ENCODE measurements at regions not wholly inside any gene's neighbourhood (a gene's known extent, or its start where the extent isn't known, plus 50 kb on each side); places are given as distances from the start of the nearest gene placed in this dataset.

DNA sequence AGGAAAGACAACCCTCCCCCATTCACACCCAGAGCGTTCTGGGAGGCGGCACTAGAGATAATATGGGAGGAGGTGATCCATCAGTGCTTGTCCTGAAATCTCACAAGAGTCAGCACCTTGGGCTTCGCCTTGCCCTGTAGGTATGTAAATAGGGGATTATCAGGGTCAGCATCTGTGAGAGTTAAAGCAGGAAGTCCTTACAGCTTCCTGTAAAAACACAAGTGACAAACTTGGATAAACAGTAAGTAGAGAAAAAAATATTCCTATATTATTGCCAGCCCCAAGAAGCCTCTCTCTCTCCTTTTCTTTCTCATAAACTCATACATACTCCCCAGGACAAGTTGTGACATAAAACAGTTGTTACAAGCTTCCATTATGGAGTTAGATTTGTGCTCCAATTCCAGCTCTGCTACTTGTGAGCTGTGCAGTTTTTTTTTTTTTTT lies 187.7 kb downstream of the MAF start:
- TF ChIP-seq CTCF (IDR thresholded peaks at IDR 0.05), result no peak
- no peak for TF ChIP-seq POLR2A (IDR thresholded peaks at IDR 0.05)
- Histone ChIP-seq H3K4me3 (no peak overlapping the region), H3K27me3 (no peaks in the 10 kb centered on the region), H3K9me3 (no peaks in the 10 kb centered on the region), H3K4me1 (no peaks in the 10 kb centered on the region), H3K27ac (no peak overlapping the region), H3K36me3 (replicated peaks in 1 of 2; ENCODE audit: insufficient read depth in 1 of 2, low read depth in 2 of 2) (no peaks in the 10 kb centered on the region)
- intact Hi-C loops (cut with DNase I), result no loop called here
- 85 to 90% methylated on average over 3 of the region's 3 CpGs for WGBS, 2 donors
- no peak for ATAC-seq
- no peak for DNase-seq

- no peaks in the 10 kb centered on the region for H3K36me3 ChIP-seq (replicated peaks in 1 of 2; ENCODE audit: insufficient read depth in 1 of 2, low read depth in 2 of 2)
- intact Hi-C loops (cut with DNase I), result no loop called here
- WGBS, 2 donors, result 73 to 91% methylated on average over 4 of the region's 4 CpGs
- DNase-seq, result no peak
- no peak for ATAC-seq
- H3K4me1 ChIP-seq, result no peaks in the 10 kb centered on the region
- H3K27ac ChIP-seq, result no peak overlapping the region
- no peaks in the 10 kb centered on the region for H3K9me3 ChIP-seq
- no peak for TF ChIP-seq CTCF (IDR thresholded peaks at IDR 0.05)
- TF ChIP-seq POLR2A (IDR thresholded peaks at IDR 0.05), result no peak
- no peaks in the 10 kb centered on the region for H3K27me3 ChIP-seq
- H3K4me3 ChIP-seq, result no peak overlapping the region
Observed at GRCh38 chr16:79411805-79412204, 188.7 kb downstream of the MAF start.

DNA sequence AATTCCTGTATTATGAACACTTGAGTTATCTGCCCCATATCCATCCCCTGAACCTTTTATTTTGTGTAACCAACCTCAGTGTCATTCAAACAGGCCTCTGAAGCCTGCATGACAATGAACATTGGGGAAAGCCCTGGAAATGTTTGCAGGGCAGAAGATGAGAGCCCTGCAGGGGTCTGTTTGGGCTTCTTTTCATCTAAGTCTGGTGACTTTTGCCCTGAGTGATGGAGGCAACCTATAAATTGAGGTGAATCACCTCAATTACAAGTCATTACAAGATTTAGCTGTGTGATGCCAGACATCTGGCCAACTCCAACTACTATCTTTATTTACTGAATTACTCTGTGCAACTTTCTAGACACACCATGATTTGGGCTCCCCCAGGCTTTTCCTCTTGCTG lies 189.2 kb downstream of the MAF start:
- no peaks in the 10 kb centered on the region for H3K36me3 ChIP-seq (replicated peaks in 1 of 2; ENCODE audit: insufficient read depth in 1 of 2, low read depth in 2 of 2)
- DNase-seq, result no peak
- intact Hi-C loops (cut with DNase I), result no loop called here
- no peak for TF ChIP-seq POLR2A (IDR thresholded peaks at IDR 0.05)
- TF ChIP-seq CTCF (IDR thresholded peaks at IDR 0.05), result no peak
- H3K4me3 ChIP-seq, result no peak overlapping the region
- no peak overlapping the region for H3K27ac ChIP-seq
- no peaks in the 10 kb centered on the region for H3K27me3 ChIP-seq
- H3K4me1 ChIP-seq, result no peaks in the 10 kb centered on the region
- ATAC-seq, result no peak
- H3K9me3 ChIP-seq, result no peaks in the 10 kb centered on the region

DNA sequence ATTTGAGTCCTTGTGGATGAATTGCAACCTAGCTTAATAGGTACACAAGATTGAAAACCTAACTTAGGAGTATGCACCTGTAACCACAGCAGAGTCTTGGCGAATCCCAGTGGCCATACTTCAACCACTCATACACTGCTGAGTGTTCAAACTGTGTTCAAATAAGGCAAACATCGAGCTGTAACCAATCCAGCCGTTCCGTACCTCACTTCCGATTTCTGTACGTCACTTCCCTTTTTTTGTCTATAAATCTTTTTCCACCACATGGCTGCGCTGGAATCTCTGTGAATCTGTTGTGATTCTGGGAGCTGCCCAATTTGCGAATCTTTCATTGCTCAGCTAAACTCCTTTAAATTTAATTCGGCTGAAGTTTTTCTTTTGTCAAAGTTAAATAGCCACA lies 190.6 kb downstream of the MAF start:
- Histone ChIP-seq H3K4me3 (no peak overlapping the region), H3K36me3 (replicated peaks in 1 of 2; ENCODE audit: insufficient read depth in 1 of 2, low read depth in 2 of 2) (no peaks in the 10 kb centered on the region), H3K4me1 (no peaks in the 10 kb centered on the region), H3K9me3 (peaks cover 0 to 5% (median 0%) of the 10 kb centered on the region in 3 donors), H3K27ac (no peak overlapping the region), H3K27me3 (no peaks in the 10 kb centered on the region)
- ATAC-seq (no peak), DNase-seq (no peak)
- TF ChIP-seq CTCF (IDR thresholded peaks at IDR 0.05) (no peak), POLR2A (IDR thresholded peaks at IDR 0.05) (no peak)
- 78 to 84% methylated on average over 9 of the region's 9 CpGs for WGBS, 2 donors
- intact Hi-C loops (cut with DNase I), result no loop called here

DNA sequence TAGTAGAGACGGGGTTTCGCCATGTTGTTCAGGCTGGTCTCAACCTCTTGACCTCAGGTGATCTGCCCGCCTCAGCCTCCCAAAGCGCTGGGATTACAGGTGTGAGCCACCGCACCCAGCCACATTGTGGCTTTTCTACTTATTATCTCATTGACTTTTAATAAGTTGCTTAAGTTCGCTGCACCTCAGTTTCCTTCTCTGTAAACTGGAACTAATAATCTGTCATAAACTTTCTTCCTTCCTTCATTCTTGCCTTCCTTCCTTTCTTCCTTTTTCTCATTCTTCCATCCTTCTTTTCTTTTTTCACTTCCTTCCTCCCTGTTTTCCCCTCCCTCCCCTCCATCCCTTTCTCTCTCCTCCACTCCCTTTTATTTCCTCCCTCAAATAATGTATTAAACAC lies 192.2 kb downstream of the MAF start:
- TF ChIP-seq POLR2A (IDR thresholded peaks at IDR 0.05) (no peak), CTCF (IDR thresholded peaks at IDR 0.05) (no peak)
- no peak overlapping the region for H3K4me3 ChIP-seq
- DNase-seq (no peak), ATAC-seq (no peak)
- no peaks in the 10 kb centered on the region for H3K27me3 ChIP-seq
- WGBS, 2 donors, result 90% methylated on average over 6 of the region's 6 CpGs
- H3K9me3 ChIP-seq, result peaks cover 0 to 5% (median 0%) of the 10 kb centered on the region in 3 donors
- H3K27ac ChIP-seq, result no peak overlapping the region
- H3K4me1 ChIP-seq, result no peaks in the 10 kb centered on the region
- H3K36me3 ChIP-seq (replicated peaks in 1 of 2; ENCODE audit: insufficient read depth in 1 of 2, low read depth in 2 of 2), result no peaks in the 10 kb centered on the region
- intact Hi-C loops (cut with DNase I), result no loop called here

Data from body of pancreas (tissue), 4 donors.